Skeletal muscle satellite cell (primary cell): ENCODE measurements at regions not wholly inside any gene's neighbourhood (a gene's known extent, or its start where the extent isn't known, plus 50 kb on each side); places are given as distances from the start of the nearest gene placed in this dataset.
"Not testable (repeated sequence)": the region's sequence is repeated elsewhere in the genome, so short reads cannot be mapped to it uniquely, and the experiment has no call there.

Experiments used
- H3K27me3 ChIP-seq: 2 replicates; pipeline ENCODE4 v1.7.0; 2013; ENCODE audit warnings: low read length; ENCODE audit not compliant: control insufficient read depth, insufficient read depth
- H3K36me3 ChIP-seq: 2 replicates; pipeline ENCODE4 v1.7.0; 2013; ENCODE audit warnings: mild to moderate bottlenecking, control low read depth, low read length; ENCODE audit not compliant: insufficient read depth
- H3K4me1 ChIP-seq: 2 replicates; pipeline ENCODE4 v1.7.0; 2013; ENCODE audit warnings: low read length; ENCODE audit not compliant: control insufficient read depth, insufficient read depth
- H3K4me2 ChIP-seq: 2 replicates; pipeline ENCODE4 v1.7.0; 2013; ENCODE audit warnings: mild to moderate bottlenecking, low read length
- H3K4me3 ChIP-seq: 2 replicates; pipeline ENCODE4 v1.7.0; 2013; ENCODE audit warnings: low read length
- H3K9ac ChIP-seq: 2 replicates; pipeline ENCODE4 v1.7.0; 2013; ENCODE audit warnings: mild to moderate bottlenecking, low read depth, low read length, moderate library complexity
- H3K9me3 ChIP-seq: replicated peaks from 2 replicates; pipeline ENCODE4 v1.7.0; 2013; ENCODE audit warnings: mild to moderate bottlenecking, control low read depth, low read length

- H3K9me3 ChIP-seq, result no peaks in the 10 kb centered on the region
- no peak overlapping the region for H3K9ac ChIP-seq
- no peaks in the 10 kb centered on the region for H3K4me1 ChIP-seq
- H3K4me3 ChIP-seq, result no peak overlapping the region
- H3K27me3 ChIP-seq, result peaks cover 9% of the 10 kb centered on the region
- H3K36me3 ChIP-seq, result no peaks in the 10 kb centered on the region
- no peak overlapping the region for H3K4me2 ChIP-seq
Measured at GRCh38 chr11:15341587-15341986, 226.9 kb downstream of the INSC start.

- no peak overlapping the region for H3K4me2 ChIP-seq
- no peak overlapping the region for H3K9ac ChIP-seq
- no peaks in the 10 kb centered on the region for H3K4me1 ChIP-seq
- H3K4me3 ChIP-seq, result no peak overlapping the region
- no peaks in the 10 kb centered on the region for H3K9me3 ChIP-seq
- no peaks in the 10 kb centered on the region for H3K36me3 ChIP-seq
- H3K27me3 ChIP-seq, result peaks cover 6% of the 10 kb centered on the region
Measured at GRCh38 chr11:15342163-15342562, 227.4 kb downstream of the INSC start.

DNA sequence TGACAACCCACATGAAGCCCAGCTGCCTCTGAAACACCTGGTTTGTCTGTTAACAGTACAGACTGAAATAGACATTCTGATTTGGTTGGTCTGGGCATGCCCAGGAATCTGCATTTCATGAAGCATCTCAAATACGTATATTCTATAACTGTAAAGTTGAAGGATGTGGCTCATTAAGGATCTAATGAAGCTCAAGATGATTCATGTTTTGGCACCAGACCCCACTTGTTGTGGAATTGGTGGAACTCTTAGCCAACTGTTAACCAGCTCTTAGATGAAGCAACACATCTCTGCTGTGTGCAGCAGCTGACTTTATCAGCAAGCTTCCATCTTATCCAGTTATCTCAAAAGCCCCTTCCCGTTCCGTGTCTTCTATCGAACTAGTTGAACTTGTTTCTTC, 232.2 kb downstream of the INSC start:
- H3K9me3 ChIP-seq, result no peaks in the 10 kb centered on the region
- peaks cover 9% of the 10 kb centered on the region for H3K27me3 ChIP-seq
- no peaks in the 10 kb centered on the region for H3K4me1 ChIP-seq
- H3K4me3 ChIP-seq, result no peak overlapping the region
- H3K9ac ChIP-seq, result no peak overlapping the region
- H3K36me3 ChIP-seq, result no peaks in the 10 kb centered on the region
- no peak overlapping the region for H3K4me2 ChIP-seq

GRCh38 chr11:15347969-15348734, 233.4 kb downstream of the INSC start:
- no peak overlapping the region for H3K4me3 ChIP-seq
- no peak overlapping the region for H3K4me2 ChIP-seq
- no peak overlapping the region for H3K9ac ChIP-seq

GRCh38 chr11:15349413-15349812, 234.7 kb downstream of the INSC start:
- peaks cover 9% of the 10 kb centered on the region for H3K27me3 ChIP-seq
- H3K9ac ChIP-seq, result no peak overlapping the region
- H3K36me3 ChIP-seq, result no peaks in the 10 kb centered on the region
- no peak overlapping the region for H3K4me3 ChIP-seq
- no peak overlapping the region for H3K4me2 ChIP-seq
- no peaks in the 10 kb centered on the region for H3K4me1 ChIP-seq
- H3K9me3 ChIP-seq, result no peaks in the 10 kb centered on the region

More at GRCh38 chr11:15347969-15348734, 233.4 kb downstream of the INSC start:
- Histone ChIP-seq H3K4me1 (no peaks in the 10 kb centered on the region), H3K9me3 (no peaks in the 10 kb centered on the region), H3K36me3 (no peaks in the 10 kb centered on the region), H3K27me3 (peaks cover 9% of the 10 kb centered on the region)

DNA sequence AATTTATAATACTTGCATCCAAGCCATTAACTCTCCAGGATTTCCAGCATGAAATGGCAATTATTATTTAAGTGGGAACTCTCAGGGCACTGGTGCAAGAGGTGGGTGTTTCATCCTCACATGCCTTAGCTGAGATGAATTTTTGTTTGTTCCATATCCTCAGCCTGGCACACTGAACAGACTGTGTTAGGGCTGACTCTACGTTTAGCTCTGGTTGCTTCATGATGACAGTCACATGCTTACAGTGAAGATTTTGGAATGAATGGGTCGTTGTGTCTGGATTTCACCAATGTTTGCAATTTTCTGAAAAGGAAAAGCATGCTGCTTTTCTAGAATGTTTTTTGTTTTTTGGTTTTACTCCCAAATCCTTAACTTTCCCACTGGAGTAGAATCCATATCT, 246.6 kb downstream of the INSC start:
- H3K4me2 ChIP-seq, result no peak overlapping the region
- H3K4me3 ChIP-seq, result no peak overlapping the region
- no peak overlapping the region for H3K9ac ChIP-seq
- no peaks in the 10 kb centered on the region for H3K4me1 ChIP-seq
- no peaks in the 10 kb centered on the region for H3K9me3 ChIP-seq
- H3K27me3 ChIP-seq, result peaks cover 8% of the 10 kb centered on the region
- no peaks in the 10 kb centered on the region for H3K36me3 ChIP-seq

- not testable (repeated sequence) for H3K36me3 ChIP-seq, H3K9me3 ChIP-seq, H3K9ac ChIP-seq, H3K4me1 ChIP-seq, H3K4me2 ChIP-seq, H3K4me3 ChIP-seq
- peaks cover 11% of the 10 kb centered on the region for H3K27me3 ChIP-seq
Measured at GRCh38 chr11:15365286-15365685, 250.6 kb downstream of the INSC start.

DNA sequence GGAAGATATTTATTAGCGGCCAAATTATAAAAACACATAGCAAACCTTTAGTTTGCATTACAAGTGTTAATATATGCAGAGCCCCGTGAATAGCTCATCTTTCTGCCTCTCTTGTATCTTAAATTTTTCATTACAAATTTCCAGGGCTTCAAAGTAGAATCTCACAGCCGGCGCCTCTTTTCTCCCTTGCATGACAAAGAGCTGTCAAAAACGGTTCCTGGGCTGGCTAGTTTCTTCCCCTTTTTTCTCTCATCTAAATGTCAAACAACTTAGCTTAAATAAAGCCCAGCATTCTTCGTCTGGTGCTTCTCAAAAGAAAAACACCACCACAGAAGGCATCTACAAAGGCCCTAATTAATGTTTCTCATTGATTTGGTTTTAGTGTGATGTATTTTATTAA, 253.0 kb downstream of the INSC start:
- Histone ChIP-seq H3K4me3 (no peak overlapping the region), H3K4me2 (no peak overlapping the region), H3K9ac (no peak overlapping the region)

DNA sequence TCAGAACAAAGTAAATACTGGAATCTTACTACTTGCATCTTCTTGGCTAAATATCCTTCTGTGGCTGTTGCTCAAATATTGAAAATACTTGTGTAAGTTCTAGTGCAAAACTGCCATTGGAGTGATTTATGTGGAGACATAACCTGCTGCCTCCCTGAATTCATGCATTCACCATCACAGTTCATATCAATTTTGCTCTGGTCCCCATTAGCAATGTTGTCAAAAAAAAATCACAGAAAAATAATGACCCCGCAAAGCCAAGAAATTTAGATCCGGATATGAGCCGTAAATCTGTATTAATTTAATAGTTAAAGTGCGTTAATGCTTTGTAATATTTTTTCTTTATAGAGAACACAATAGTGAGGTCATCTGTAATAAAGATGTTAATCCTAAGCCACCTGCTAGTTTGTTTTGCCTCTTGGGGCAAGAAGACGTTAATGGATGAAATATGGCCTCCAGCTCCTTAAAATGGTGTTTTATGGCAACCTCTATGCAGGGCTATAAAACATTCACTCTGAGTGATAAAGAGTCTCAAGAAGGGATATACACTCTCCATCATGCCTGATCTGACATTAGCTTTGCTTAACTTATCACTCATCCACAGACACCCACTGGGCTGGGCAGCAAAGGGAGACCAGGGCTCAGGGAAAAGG, 255.9 kb downstream of the INSC start:
- Histone ChIP-seq H3K4me2 (no peak overlapping the region), H3K4me3 (no peak overlapping the region), H3K4me1 (no peaks in the 10 kb centered on the region), H3K27me3 (peaks cover 8% of the 10 kb centered on the region), H3K9ac (no peak overlapping the region), H3K9me3 (no peaks in the 10 kb centered on the region), H3K36me3 (no peaks in the 10 kb centered on the region)

More for the DNA sequence above, 253.0 kb downstream of the INSC start:
- Histone ChIP-seq H3K36me3 (no peaks in the 10 kb centered on the region), H3K27me3 (peaks cover 12% of the 10 kb centered on the region), H3K9me3 (no peaks in the 10 kb centered on the region), H3K4me1 (no peaks in the 10 kb centered on the region)

DNA sequence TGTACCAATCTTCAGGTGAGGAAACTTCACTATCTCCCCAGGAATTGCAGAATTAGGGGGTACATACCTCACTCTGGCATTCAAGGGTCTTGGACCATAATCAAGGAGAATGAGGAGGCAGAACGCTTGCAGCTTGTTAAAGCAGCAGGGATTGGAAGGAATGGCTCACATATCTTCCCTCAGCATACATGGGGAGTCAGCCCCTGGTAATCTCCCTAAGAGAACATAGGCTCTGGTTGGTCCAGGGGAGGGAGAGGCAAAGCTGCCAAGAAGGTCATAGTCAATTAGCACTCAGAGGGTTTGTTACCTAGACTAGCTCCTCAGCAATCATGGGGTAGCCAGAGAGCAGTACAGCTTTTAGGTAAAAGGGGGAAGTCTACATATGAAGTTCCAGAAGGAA, 256.8 kb downstream of the INSC start:
- Histone ChIP-seq H3K36me3 (no peaks in the 10 kb centered on the region), H3K9ac (no peak overlapping the region), H3K4me3 (no peak overlapping the region), H3K9me3 (no peaks in the 10 kb centered on the region), H3K27me3 (peaks cover 8% of the 10 kb centered on the region), H3K4me1 (no peaks in the 10 kb centered on the region), H3K4me2 (no peak overlapping the region)

DNA sequence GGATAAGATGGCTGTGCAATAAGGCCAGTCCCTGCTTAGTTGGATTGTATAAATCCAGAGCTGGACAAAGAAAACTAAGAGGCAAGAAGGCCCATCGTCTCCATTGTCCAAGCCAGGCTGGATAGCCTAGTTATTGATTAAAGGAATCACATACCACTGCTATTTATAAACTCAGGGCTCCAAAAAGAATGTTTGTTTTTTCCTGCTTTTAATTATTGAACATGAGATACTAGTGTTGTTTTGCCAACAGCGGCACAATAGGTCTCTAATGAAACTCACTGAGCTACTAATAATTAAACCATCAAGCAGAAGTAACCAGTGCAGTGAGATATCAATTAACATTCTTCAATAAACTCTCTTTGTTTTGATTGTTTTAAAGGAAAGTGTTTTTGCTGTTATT, 259.7 kb downstream of the INSC start:
- Histone ChIP-seq H3K4me3 (no peak overlapping the region), H3K4me2 (no peak overlapping the region), H3K9me3 (no peaks in the 10 kb centered on the region), H3K36me3 (no peaks in the 10 kb centered on the region), H3K27me3 (peaks cover 4% of the 10 kb centered on the region), H3K9ac (no peak overlapping the region), H3K4me1 (no peaks in the 10 kb centered on the region)

DNA sequence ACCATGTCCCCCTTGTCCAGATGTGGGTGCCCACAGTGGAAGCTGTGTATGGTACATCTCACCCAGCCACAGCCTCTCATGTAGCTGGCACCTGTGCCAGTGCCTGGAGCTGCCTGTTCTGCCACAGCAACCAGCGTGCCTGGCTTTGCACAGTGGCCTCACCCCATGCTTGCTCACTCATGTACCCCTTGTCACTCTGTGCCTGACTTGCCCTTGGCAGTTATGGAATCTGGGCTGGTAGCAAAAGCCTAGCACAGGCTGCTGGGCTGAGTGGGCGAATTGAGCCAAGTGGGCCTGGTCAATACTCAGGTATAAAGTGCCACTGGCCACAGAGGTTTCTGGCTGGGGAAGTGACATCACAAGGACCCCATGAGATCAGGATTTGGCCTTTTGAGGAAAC, 264.2 kb downstream of the INSC start:
- H3K9me3 ChIP-seq, result no peaks in the 10 kb centered on the region
- no peaks in the 10 kb centered on the region for H3K36me3 ChIP-seq
- H3K4me1 ChIP-seq, result no peaks in the 10 kb centered on the region
- no peak overlapping the region for H3K4me2 ChIP-seq
- H3K9ac ChIP-seq, result no peak overlapping the region
- H3K4me3 ChIP-seq, result no peak overlapping the region
- no peaks in the 10 kb centered on the region for H3K27me3 ChIP-seq
